GM23338 (cell line): ENCODE measurements at regions not wholly inside any gene's neighbourhood (a gene's known extent, or its start where the extent isn't known, plus 50 kb on each side); places are given as distances from the start of the nearest gene placed in this dataset.

ENCODE experiments used
- ATAC-seq: fragments of 200-7000 bp; cut with Tn5 transposase; 3 replicates; pipeline ENCODE4 v1.9.1; 2020
- DNase-seq: peaks from one replicate; pipeline ENCODE4 v3.0.0-alpha.2; 2015; ENCODE audit warnings: low spot score
- H2AFZ ChIP-seq: fragments of 200-600 bp; sonication (generic); 2 replicates; pipeline ENCODE4 v1.8.0; 2016; ENCODE audit warnings: antibody characterized with exemption, mild to moderate bottlenecking, moderate library complexity
- H3F3A ChIP-seq: fragments of 200-600 bp; sonication (generic); replicated peaks from 2 replicates; pipeline ENCODE4 v1.8.0; 2017; ENCODE audit warnings: antibody characterized with exemption, mixed run types, low read depth
- H3K27ac ChIP-seq: fragments of 200-600 bp; sonication (generic); 2 replicates; pipeline ENCODE4 v1.6.1; 2016; ENCODE audit warnings: low read depth
- H3K27me3 ChIP-seq: fragments of 200-600 bp; sonication (generic); 2 replicates; pipeline ENCODE4 v1.8.0; 2016; ENCODE audit warnings: mild to moderate bottlenecking, mixed run types, moderate library complexity; ENCODE audit not compliant: insufficient read depth
- H3K36me3 ChIP-seq: fragments of 200-600 bp; sonication (generic); 2 replicates; pipeline ENCODE4 v1.8.0; 2016; ENCODE audit warnings: mild to moderate bottlenecking; ENCODE audit not compliant: insufficient read depth
- H3K4me1 ChIP-seq: fragments of 200-600 bp; sonication (generic); 2 replicates; pipeline ENCODE4 v1.8.0; 2016; ENCODE audit warnings: mild to moderate bottlenecking, moderate library complexity; ENCODE audit not compliant: insufficient read depth
- H3K4me2 ChIP-seq: fragments of 200-600 bp; sonication (generic); 2 replicates; pipeline ENCODE4 v1.7.1; 2017; ENCODE audit warnings: mixed run types
- H3K4me3 ChIP-seq: fragments of 200-600 bp; sonication (generic); 2 replicates; pipeline ENCODE4 v1.6.1; 2016; ENCODE audit warnings: mixed run types
- H3K79me2 ChIP-seq: fragments of 200-600 bp; sonication (generic); replicated peaks from 2 replicates; pipeline ENCODE4 v1.8.0; 2017; ENCODE audit warnings: mild to moderate bottlenecking; ENCODE audit not compliant: insufficient read depth
- H3K9me2 ChIP-seq: fragments of 200-600 bp; sonication (generic); 2 replicates; pipeline ENCODE4 v1.8.0; 2017; ENCODE audit not compliant: insufficient read depth
- H4K20me1 ChIP-seq: fragments of 200-600 bp; sonication (generic); replicated peaks from 2 replicates; pipeline ENCODE4 v1.8.0; 2017; ENCODE audit warnings: mild to moderate bottlenecking; ENCODE audit not compliant: insufficient read depth
- H3K27ac Mint-ChIP-seq: 2 replicates; pipeline ENCODE4 v1.8.0; 2020; ENCODE audit warnings: inconsistent platforms, mild to moderate bottlenecking, moderate library complexity, mixed read lengths
- H3K27me3 Mint-ChIP-seq: 3 replicates; pipeline ENCODE4 v1.8.0; 2022; ENCODE audit warnings: low read depth, mild to moderate bottlenecking, moderate library complexity, mixed read lengths, inconsistent platforms; ENCODE audit not compliant: insufficient read depth, poor library complexity
- H3K36me3 Mint-ChIP-seq: 3 replicates; pipeline ENCODE4 v1.8.0; 2021; ENCODE audit warnings: low read depth, mild to moderate bottlenecking, inconsistent platforms, moderate library complexity, mixed read lengths
- H3K4me1 Mint-ChIP-seq: 3 replicates; pipeline ENCODE4 v1.8.0; 2020; ENCODE audit warnings: mild to moderate bottlenecking, inconsistent platforms, mixed read lengths
- H3K4me3 Mint-ChIP-seq: 3 replicates; pipeline ENCODE4 v1.8.0; 2021; ENCODE audit warnings: moderate library complexity, mild to moderate bottlenecking, inconsistent platforms, mixed read lengths
- H3K9me3 Mint-ChIP-seq: 3 replicates; pipeline ENCODE4 v1.8.0; 2020; ENCODE audit warnings: moderate library complexity, mild to moderate bottlenecking, inconsistent platforms, mixed read lengths
- CREB1 ChIP-seq: fragments of 250-450 bp; sonication (Bioruptor Pico); IDR thresholded peaks from 2 replicates; pipeline ENCODE4 v1.5.0; 2020; ENCODE audit warnings: low read depth, mild to moderate bottlenecking, moderate library complexity
- EZH2 ChIP-seq: fragments of 200-600 bp; sonication (generic); IDR thresholded peaks from one replicate; pipeline ENCODE4 v1.8.0; 2017; ENCODE audit warnings: antibody characterized with exemption, mild to moderate bottlenecking, low read depth; ENCODE audit not compliant: unreplicated experiment
- JUNB ChIP-seq: IDR thresholded peaks from one replicate; pipeline ENCODE4 v1.6.1; 2016; ENCODE audit warnings: antibody characterized with exemption; ENCODE audit not compliant: unreplicated experiment
- NANOG ChIP-seq: IDR thresholded peaks from 2 replicates; pipeline ENCODE4 v1.6.1; 2016; ENCODE audit warnings: antibody characterized with exemption, borderline replicate concordance
- POLR2AphosphoS5 ChIP-seq: IDR thresholded peaks from 2 replicates; pipeline ENCODE4 v1.6.1; 2016; ENCODE audit warnings: antibody characterized with exemption, low read depth
- ZNF114 ChIP-seq: fragments of 250-450 bp; sonication (Bioruptor Pico); IDR thresholded peaks from 2 replicates; pipeline ENCODE4 v1.5.0; 2020; ENCODE audit warnings: mild to moderate bottlenecking, moderate library complexity
- ZNF331 ChIP-seq: fragments of 250-450 bp; sonication (Bioruptor Pico); IDR thresholded peaks from 2 replicates; pipeline ENCODE4 v1.5.0; 2020; ENCODE audit warnings: low read depth, mild to moderate bottlenecking, moderate library complexity
- TF ChIP-seq, protein P1 (sequence below): IDR thresholded peaks from one replicate; pipeline ENCODE4 v1.6.1; 2018; ENCODE audit warnings: antibody characterized with exemption; ENCODE audit not compliant: unreplicated experiment
- TF ChIP-seq, protein P2 (sequence below), 2 experiments: fragments of 200-600 bp in 1 of 2; sonication (generic) in 1 of 2; conservative IDR thresholded peaks; 2 replicates each; pipeline versions ENCODE4 v1.5.1 to v1.6.1; 2016 to 2017; ENCODE audit warnings: antibody characterized with exemption in 2 of 2, low read depth in 2 of 2, mild to moderate bottlenecking in 2 of 2, moderate library complexity in 1 of 2
- TF ChIP-seq, protein P3 (sequence below): fragments of 250-450 bp; sonication (Bioruptor Pico); IDR thresholded peaks from 2 replicates; pipeline ENCODE4 v1.5.0; 2020; ENCODE audit warnings: mild to moderate bottlenecking, moderate library complexity

DNA sequence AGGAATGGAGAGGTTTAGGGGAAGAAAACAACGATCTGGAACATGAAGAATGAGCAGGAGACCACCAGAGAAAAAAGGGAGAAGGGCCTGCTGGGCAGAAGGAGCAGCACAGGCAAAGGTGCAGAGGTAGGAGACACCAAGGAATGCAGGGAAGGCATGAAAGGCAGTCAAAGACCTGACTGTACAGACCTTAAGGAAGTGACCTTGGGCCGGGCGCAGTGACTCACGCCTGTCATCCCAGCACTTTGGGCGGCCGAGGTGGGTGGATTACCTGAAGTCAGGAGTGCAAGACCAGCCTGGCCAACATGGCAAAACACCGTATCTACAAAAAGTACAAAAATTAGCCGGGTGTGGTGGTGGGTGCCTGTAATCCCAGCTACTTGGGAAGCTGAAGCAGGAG is 157.7 kb upstream of the ATP10A start (continued):
- TF ChIP-seq, protein P1, sequence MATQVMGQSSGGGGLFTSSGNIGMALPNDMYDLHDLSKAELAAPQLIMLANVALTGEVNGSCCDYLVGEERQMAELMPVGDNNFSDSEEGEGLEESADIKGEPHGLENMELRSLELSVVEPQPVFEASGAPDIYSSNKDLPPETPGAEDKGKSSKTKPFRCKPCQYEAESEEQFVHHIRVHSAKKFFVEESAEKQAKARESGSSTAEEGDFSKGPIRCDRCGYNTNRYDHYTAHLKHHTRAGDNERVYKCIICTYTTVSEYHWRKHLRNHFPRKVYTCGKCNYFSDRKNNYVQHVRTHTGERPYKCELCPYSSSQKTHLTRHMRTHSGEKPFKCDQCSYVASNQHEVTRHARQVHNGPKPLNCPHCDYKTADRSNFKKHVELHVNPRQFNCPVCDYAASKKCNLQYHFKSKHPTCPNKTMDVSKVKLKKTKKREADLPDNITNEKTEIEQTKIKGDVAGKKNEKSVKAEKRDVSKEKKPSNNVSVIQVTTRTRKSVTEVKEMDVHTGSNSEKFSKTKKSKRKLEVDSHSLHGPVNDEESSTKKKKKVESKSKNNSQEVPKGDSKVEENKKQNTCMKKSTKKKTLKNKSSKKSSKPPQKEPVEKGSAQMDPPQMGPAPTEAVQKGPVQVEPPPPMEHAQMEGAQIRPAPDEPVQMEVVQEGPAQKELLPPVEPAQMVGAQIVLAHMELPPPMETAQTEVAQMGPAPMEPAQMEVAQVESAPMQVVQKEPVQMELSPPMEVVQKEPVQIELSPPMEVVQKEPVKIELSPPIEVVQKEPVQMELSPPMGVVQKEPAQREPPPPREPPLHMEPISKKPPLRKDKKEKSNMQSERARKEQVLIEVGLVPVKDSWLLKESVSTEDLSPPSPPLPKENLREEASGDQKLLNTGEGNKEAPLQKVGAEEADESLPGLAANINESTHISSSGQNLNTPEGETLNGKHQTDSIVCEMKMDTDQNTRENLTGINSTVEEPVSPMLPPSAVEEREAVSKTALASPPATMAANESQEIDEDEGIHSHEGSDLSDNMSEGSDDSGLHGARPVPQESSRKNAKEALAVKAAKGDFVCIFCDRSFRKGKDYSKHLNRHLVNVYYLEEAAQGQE: no peak
- no peak for TF ChIP-seq ZNF331 (CRISPR knock-in tag)
- TF ChIP-seq CREB1 (CRISPR knock-in tag): no peak

DNA sequence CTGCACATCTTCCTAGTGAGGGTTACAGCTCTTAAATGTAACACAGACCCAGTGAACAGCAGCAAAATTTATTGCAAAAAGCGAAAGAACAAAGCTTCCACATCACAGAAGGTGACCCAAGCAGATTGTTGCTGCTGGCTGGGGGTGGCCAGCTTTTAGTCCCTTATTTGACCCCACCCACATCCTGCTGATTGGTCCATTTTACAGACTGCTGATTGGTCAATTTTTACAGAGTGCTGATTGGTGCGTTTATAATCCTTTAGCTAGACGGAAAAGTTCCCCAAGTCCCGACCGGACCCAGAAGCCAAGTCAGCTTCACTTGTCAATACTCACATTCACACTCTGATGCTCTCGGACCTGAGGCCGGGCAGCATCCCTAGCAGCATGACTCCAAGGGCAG is 154.5 kb upstream of the ATP10A start:
- Histone ChIP-seq H3K9me2 (peaks cover 17% of the 10 kb centered on the region; the same call in 1 of the 2 replicates), H4K20me1 (no peaks in the 10 kb centered on the region), H3K4me2 (no peak overlapping the region), H3K36me3 (no peaks in the 10 kb centered on the region), H3F3A (no peaks in the 10 kb centered on the region), H3K79me2 (no peaks in the 10 kb centered on the region), H3K27ac (no peak overlapping the region), H3K4me3 (no peak overlapping the region), H3K27me3 (no peaks in the 10 kb centered on the region), H3K4me1 (no peaks in the 10 kb centered on the region), H2AFZ (no peak overlapping the region)
- no peak for ATAC-seq
- H3K27me3 Mint-ChIP-seq: peaks cover 2% of the 10 kb centered on the region
- H3K9me3 Mint-ChIP-seq: no peaks in the 10 kb centered on the region
- no peak for DNase-seq
- no peaks in the 10 kb centered on the region for H3K36me3 Mint-ChIP-seq
- H3K4me3 Mint-ChIP-seq: no peak overlapping the region
- no peak overlapping the region for H3K27ac Mint-ChIP-seq
- no peaks in the 10 kb centered on the region for H3K4me1 Mint-ChIP-seq
- no peak for TF ChIP-seq ZNF114
- no peak for TF ChIP-seq EZH2
- TF ChIP-seq, protein P1: no peak
- no peak for TF ChIP-seq POLR2AphosphoS5
- TF ChIP-seq, protein P2, sequence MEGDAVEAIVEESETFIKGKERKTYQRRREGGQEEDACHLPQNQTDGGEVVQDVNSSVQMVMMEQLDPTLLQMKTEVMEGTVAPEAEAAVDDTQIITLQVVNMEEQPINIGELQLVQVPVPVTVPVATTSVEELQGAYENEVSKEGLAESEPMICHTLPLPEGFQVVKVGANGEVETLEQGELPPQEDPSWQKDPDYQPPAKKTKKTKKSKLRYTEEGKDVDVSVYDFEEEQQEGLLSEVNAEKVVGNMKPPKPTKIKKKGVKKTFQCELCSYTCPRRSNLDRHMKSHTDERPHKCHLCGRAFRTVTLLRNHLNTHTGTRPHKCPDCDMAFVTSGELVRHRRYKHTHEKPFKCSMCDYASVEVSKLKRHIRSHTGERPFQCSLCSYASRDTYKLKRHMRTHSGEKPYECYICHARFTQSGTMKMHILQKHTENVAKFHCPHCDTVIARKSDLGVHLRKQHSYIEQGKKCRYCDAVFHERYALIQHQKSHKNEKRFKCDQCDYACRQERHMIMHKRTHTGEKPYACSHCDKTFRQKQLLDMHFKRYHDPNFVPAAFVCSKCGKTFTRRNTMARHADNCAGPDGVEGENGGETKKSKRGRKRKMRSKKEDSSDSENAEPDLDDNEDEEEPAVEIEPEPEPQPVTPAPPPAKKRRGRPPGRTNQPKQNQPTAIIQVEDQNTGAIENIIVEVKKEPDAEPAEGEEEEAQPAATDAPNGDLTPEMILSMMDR (conservative IDR thresholded peaks at IDR 0.05; ENCODE audit: low read depth in 2 of 2): no peak
- no peak for TF ChIP-seq ZNF331 (CRISPR knock-in tag)
- TF ChIP-seq JUNB: no peak
- TF ChIP-seq, protein P3, sequence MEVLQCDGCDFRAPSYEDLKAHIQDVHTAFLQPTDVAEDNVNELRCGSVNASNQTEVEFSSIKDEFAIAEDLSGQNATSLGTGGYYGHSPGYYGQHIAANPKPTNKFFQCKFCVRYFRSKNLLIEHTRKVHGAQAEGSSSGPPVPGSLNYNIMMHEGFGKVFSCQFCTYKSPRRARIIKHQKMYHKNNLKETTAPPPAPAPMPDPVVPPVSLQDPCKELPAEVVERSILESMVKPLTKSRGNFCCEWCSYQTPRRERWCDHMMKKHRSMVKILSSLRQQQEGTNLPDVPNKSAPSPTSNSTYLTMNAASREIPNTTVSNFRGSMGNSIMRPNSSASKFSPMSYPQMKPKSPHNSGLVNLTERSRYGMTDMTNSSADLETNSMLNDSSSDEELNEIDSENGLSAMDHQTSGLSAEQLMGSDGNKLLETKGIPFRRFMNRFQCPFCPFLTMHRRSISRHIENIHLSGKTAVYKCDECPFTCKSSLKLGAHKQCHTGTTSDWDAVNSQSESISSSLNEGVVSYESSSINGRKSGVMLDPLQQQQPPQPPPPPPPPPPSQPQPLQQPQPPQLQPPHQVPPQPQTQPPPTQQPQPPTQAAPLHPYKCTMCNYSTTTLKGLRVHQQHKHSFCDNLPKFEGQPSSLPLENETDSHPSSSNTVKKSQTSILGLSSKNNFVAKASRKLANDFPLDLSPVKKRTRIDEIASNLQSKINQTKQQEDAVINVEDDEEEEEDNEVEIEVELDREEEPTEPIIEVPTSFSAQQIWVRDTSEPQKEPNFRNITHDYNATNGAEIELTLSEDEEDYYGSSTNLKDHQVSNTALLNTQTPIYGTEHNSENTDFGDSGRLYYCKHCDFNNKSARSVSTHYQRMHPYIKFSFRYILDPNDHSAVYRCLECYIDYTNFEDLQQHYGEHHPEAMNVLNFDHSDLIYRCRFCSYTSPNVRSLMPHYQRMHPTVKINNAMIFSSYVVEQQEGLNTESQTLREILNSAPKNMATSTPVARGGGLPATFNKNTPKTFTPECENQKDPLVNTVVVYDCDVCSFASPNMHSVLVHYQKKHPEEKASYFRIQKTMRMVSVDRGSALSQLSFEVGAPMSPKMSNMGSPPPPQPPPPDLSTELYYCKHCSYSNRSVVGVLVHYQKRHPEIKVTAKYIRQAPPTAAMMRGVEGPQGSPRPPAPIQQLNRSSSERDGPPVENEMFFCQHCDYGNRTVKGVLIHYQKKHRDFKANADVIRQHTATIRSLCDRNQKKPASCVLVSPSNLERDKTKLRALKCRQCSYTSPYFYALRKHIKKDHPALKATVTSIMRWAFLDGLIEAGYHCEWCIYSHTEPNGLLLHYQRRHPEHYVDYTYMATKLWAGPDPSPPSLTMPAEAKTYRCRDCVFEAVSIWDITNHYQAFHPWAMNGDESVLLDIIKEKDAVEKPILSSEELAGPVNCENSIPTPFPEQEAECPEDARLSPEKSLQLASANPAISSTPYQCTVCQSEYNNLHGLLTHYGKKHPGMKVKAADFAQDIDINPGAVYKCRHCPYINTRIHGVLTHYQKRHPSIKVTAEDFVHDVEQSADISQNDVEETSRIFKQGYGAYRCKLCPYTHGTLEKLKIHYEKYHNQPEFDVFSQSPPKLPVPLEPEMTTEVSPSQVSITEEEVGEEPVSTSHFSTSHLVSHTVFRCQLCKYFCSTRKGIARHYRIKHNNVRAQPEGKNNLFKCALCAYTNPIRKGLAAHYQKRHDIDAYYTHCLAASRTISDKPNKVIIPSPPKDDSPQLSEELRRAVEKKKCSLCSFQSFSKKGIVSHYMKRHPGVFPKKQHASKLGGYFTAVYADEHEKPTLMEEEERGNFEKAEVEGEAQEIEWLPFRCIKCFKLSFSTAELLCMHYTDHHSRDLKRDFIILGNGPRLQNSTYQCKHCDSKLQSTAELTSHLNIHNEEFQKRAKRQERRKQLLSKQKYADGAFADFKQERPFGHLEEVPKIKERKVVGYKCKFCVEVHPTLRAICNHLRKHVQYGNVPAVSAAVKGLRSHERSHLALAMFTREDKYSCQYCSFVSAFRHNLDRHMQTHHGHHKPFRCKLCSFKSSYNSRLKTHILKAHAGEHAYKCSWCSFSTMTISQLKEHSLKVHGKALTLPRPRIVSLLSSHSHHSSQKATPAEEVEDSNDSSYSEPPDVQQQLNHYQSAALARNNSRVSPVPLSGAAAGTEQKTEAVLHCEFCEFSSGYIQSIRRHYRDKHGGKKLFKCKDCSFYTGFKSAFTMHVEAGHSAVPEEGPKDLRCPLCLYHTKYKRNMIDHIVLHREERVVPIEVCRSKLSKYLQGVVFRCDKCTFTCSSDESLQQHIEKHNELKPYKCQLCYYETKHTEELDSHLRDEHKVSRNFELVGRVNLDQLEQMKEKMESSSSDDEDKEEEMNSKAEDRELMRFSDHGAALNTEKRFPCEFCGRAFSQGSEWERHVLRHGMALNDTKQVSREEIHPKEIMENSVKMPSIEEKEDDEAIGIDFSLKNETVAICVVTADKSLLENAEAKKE: no peak
- no peak for TF ChIP-seq NANOG
